ENCODE measurements at regions not wholly inside any gene's neighbourhood (a gene's known extent, or its start where the extent isn't known, plus 50 kb on each side); places are given as distances from the start of the nearest gene placed in this dataset.

DNA sequence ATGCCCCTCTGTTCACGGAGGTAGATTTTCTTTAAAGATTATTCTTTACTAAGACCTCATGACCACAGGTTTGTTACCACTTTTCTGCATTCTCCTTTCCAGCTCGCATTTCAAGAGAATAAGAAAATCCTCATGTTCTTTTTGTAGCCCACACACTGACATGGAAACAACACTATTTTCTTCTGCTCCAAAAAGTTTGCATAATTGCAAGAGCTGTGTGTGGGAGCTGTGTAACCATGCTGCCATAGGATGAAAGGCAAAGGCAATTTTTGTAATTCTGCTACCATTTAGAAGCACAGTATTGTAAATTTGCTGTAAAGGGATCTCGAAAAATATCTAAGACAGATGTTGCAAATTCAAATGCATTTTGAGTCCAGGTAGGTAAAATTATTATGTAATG, 302.4 kb upstream of the EMCN start:
- H3K27ac ChIP-seq, result no peak overlapping the region
- no peak overlapping the region for H3K4me3 ChIP-seq
- no peak for DNase-seq
- no peaks in the 10 kb centered on the region for H3K9me3 ChIP-seq
- no peak overlapping the region for H3K9ac ChIP-seq (ENCODE audit: low read depth in 2 of 2, low read length in 2 of 2)
- H3K4me1 ChIP-seq, result no peaks in the 10 kb centered on the region
- H3K27me3 ChIP-seq, result no peaks in the 10 kb centered on the region
- H3K36me3 ChIP-seq, result no peaks in the 10 kb centered on the region
- intact Hi-C loops (cut with DNase I), result no loop called here
- TF ChIP-seq, protein P1, sequence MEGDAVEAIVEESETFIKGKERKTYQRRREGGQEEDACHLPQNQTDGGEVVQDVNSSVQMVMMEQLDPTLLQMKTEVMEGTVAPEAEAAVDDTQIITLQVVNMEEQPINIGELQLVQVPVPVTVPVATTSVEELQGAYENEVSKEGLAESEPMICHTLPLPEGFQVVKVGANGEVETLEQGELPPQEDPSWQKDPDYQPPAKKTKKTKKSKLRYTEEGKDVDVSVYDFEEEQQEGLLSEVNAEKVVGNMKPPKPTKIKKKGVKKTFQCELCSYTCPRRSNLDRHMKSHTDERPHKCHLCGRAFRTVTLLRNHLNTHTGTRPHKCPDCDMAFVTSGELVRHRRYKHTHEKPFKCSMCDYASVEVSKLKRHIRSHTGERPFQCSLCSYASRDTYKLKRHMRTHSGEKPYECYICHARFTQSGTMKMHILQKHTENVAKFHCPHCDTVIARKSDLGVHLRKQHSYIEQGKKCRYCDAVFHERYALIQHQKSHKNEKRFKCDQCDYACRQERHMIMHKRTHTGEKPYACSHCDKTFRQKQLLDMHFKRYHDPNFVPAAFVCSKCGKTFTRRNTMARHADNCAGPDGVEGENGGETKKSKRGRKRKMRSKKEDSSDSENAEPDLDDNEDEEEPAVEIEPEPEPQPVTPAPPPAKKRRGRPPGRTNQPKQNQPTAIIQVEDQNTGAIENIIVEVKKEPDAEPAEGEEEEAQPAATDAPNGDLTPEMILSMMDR (IDR thresholded peaks at IDR 0.05), result no peak

DNA sequence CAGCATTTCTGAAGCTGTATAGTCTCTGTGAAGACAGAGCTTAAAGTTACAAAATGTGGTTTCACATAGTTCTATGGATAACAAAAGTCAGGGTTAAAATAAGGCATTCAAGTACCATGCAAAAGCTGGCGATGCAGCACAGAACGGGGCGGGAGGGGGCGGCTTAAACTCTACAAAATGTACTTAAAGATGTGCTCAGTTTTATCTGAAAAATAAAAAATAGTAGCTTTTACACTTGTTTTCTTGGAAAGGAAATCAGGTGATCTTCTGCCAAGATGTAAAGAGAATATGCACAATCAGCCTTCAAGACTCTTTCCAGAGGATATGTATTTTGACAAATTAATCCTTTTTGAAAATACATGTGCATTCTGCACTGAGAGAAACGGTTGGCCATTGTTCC, 301.7 kb upstream of the EMCN start:
- intact Hi-C loops (cut with DNase I), result no loop called here
- no peaks in the 10 kb centered on the region for H3K27me3 ChIP-seq
- TF ChIP-seq, protein P1 (IDR thresholded peaks at IDR 0.05), result no peak

DNA sequence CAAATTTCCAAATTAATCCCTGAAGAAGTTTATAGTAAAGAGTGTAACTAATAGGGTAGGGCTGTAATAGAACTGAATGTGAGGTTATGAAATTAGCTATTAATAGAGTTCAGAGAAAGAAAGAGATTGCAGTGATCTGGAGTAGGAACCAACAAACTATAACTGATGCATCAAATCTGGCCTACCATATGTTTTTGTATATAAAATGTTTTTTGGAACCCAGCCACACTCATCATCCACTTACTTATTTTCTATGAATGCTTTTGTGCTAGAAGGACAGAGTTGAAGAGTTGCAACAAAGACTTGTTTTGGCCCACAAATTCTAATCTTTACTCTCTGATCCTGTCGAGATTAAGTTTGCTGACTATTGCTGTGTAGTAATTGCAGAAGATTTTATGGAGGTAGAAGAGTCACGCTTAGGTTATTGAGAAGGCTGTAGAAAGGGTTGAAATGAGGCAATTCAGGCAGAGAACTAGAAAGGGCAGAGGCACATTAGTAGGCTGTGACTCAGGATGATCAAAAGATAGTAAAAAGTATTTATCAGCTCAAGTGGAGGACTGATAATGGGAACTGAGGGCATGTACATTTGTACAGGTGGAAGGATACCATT, 298.7 kb upstream of the EMCN start:
- no peak overlapping the region for H3K9ac ChIP-seq (ENCODE audit: low read depth in 2 of 2, low read length in 2 of 2)
- DNase-seq, result no peak
- TF ChIP-seq, protein P1 (IDR thresholded peaks at IDR 0.05), result no peak
- H3K4me3 ChIP-seq, result no peak overlapping the region
- H3K36me3 ChIP-seq, result no peaks in the 10 kb centered on the region
- H3K9me3 ChIP-seq, result no peaks in the 10 kb centered on the region
- H3K27me3 ChIP-seq, result no peaks in the 10 kb centered on the region
- H3K27ac ChIP-seq, result no peak overlapping the region
- intact Hi-C loops (cut with DNase I), result no loop called here
- H3K4me1 ChIP-seq, result no peaks in the 10 kb centered on the region

More for the DNA sequence above, 301.7 kb upstream of the EMCN start:
- Histone ChIP-seq H3K9ac (ENCODE audit: low read depth in 2 of 2, low read length in 2 of 2) (no peak overlapping the region), H3K27ac (no peak overlapping the region), H3K9me3 (no peaks in the 10 kb centered on the region), H3K4me3 (no peak overlapping the region), H3K36me3 (no peaks in the 10 kb centered on the region), H3K4me1 (no peaks in the 10 kb centered on the region)
- no peak for DNase-seq

DNA sequence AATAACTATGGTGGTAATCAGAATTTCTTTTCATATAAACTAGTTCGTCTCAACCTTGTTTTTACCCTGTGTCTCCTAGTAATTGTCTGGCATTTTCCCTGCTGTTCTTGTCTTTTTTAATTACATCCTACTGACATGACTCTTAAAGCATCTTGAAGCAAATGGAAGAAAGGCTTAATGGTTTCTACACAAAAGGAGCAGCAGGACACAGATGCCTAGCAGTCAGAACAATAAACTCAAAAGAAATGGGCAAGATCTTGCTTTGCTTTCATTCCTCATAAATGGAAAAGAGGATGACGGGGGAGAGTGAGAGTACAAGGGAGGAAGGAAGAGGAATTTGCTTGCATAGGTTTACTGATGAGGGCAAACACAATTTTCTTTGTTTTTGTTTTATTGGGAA, 293.2 kb upstream of the EMCN start:
- no peak overlapping the region for H3K9ac ChIP-seq (ENCODE audit: low read depth in 2 of 2, low read length in 2 of 2)
- no peak overlapping the region for H3K27ac ChIP-seq
- intact Hi-C loops (cut with DNase I), result no loop called here
- H3K4me1 ChIP-seq, result no peaks in the 10 kb centered on the region
- no peak overlapping the region for H3K4me3 ChIP-seq
- no peaks in the 10 kb centered on the region for H3K9me3 ChIP-seq
- no peak for DNase-seq
- no peaks in the 10 kb centered on the region for H3K36me3 ChIP-seq
- TF ChIP-seq, protein P1 (IDR thresholded peaks at IDR 0.05), result no peak
- no peaks in the 10 kb centered on the region for H3K27me3 ChIP-seq

DNA sequence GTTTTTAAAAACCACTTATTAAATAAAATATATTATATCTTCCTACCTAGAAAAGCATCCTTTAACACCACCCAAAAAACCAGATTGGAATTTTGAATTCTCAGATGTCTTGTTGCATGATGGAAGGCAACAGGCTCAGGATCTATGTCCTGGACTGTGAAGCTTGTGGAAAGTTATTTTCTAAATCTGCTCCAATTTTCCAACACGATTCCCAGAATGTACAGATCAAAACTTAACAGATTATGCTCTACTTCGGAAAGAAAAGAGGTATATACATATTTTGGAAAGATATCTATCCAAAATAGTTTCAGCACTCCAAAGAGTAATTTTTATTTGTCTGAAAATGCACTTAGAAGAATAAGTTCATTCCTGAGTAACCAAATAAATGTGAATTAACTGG, 291.7 kb upstream of the EMCN start:
- H3K27me3 ChIP-seq, result no peaks in the 10 kb centered on the region
- intact Hi-C loops (cut with DNase I), result no loop called here
- H3K4me1 ChIP-seq, result no peaks in the 10 kb centered on the region
- H3K9me3 ChIP-seq, result no peaks in the 10 kb centered on the region
- no peak overlapping the region for H3K9ac ChIP-seq (ENCODE audit: low read depth in 2 of 2, low read length in 2 of 2)
- DNase-seq, result no peak
- H3K4me3 ChIP-seq, result no peak overlapping the region
- TF ChIP-seq, protein P1 (IDR thresholded peaks at IDR 0.05), result no peak
- no peak overlapping the region for H3K27ac ChIP-seq
- no peaks in the 10 kb centered on the region for H3K36me3 ChIP-seq
